H1 (cell line): ENCODE measurements at regions not wholly inside any gene's neighbourhood (a gene's known extent, or its start where the extent isn't known, plus 50 kb on each side); places are given as distances from the start of the nearest gene placed in this dataset.
"Not testable (repeated sequence)": the region's sequence is repeated elsewhere in the genome, so short reads cannot be mapped to it uniquely, and the experiment has no call there.

Experiments
- CTCF ChIA-PET: fragments of 300-600 bp; sonication (Branson Sonifier 250); formaldehyde crosslinking; loops from one replicate; lab custom pipeline; 2021; ENCODE audit not compliant: partially characterized antibody; lab: Charles Lee
- POLR2A ChIA-PET: fragments of 300-600 bp; sonication (Branson Sonifier 250); formaldehyde crosslinking; loops from one replicate; lab custom pipeline; 2021; ENCODE audit warnings: inconsistent platforms; ENCODE audit not compliant: partially characterized antibody; lab: Charles Lee
- DNase-seq, 2 experiments: peaks; one replicate each; pipeline versions ENCODE4 v3.0.0 to v3.0.0-alpha.2; 2010 to 2022; ENCODE audit warnings: low spot score in 2 of 2, low read depth in 1 of 2, mixed read lengths in 1 of 2
- FAIRE-seq: peaks from 2 replicates; lab custom pipeline; 2011; peaks lifted over from hg19 to GRCh38; lab: Jason Lieb, UNC
- H2AFZ ChIP-seq: 2 replicates; pipeline ENCODE4 v1.8.1; 2012; ENCODE audit warnings: low read length, inconsistent platforms
- H2AK5ac ChIP-seq: 2 replicates; pipeline ENCODE4 v1.6.1; 2013; ENCODE audit warnings: low read depth, low read length
- H2BK120ac ChIP-seq: replicated peaks from 2 replicates; pipeline ENCODE3; 2013; ENCODE audit warnings: low read depth, low read length, inconsistent platforms
- H2BK12ac ChIP-seq: 2 replicates; pipeline ENCODE4 v1.6.1; 2013; ENCODE audit warnings: low read depth, low read length
- H2BK15ac ChIP-seq: 2 replicates; pipeline ENCODE4 v1.6.1; 2013; ENCODE audit warnings: low read length
- H2BK20ac ChIP-seq: 2 replicates; pipeline ENCODE4 v1.6.1; 2013; ENCODE audit warnings: low read length
- H2BK5ac ChIP-seq: 2 replicates; pipeline ENCODE4 v1.6.1; 2013; ENCODE audit warnings: low read depth, low read length
- H3K14ac ChIP-seq: 2 replicates; pipeline ENCODE4 v1.6.1; 2013; ENCODE audit warnings: inconsistent platforms; ENCODE audit not compliant: insufficient read length
- H3K18ac ChIP-seq: 2 replicates; pipeline ENCODE4 v1.6.1; 2013; ENCODE audit warnings: low read length; ENCODE audit errors: extremely low read depth
- H3K23ac ChIP-seq: 2 replicates; pipeline ENCODE4 v1.6.1; 2013; ENCODE audit warnings: inconsistent platforms; ENCODE audit not compliant: insufficient read length
- H3K23me2 ChIP-seq: 2 replicates; pipeline ENCODE4 v1.6.1; 2013; ENCODE audit warnings: low read depth, low read length
- H3K27ac ChIP-seq: 2 replicates; pipeline ENCODE4 v1.6.1; 2011; ENCODE audit warnings: low read depth, low read length, inconsistent platforms
- H3K27me3 ChIP-seq, 4 experiments: replicated peaks in 1 of 4; 1 replicate in 1 of 4; 2 replicates in 3 of 4; pipeline versions ENCODE4 v1.6.1 to v1.8.1; 2011 to 2013; ENCODE audit warnings: low read length in 3 of 4, mild to moderate bottlenecking in 3 of 4, inconsistent platforms in 2 of 4, mixed read lengths in 2 of 4, moderate library complexity in 1 of 4; ENCODE audit not compliant: control insufficient read depth in 3 of 4, insufficient read depth in 3 of 4; ENCODE audit errors: extremely low read depth in 1 of 4
- H3K36me3 ChIP-seq, 4 experiments: 2 replicates each; pipeline versions ENCODE4 v1.6.1 to v1.8.1; 2011 to 2013; ENCODE audit warnings: mild to moderate bottlenecking in 4 of 4, low read length in 3 of 4, moderate library complexity in 2 of 4, control low read depth in 1 of 4, inconsistent platforms in 1 of 4; ENCODE audit not compliant: insufficient read depth in 4 of 4, control insufficient read depth in 2 of 4
- H3K4ac ChIP-seq: replicated peaks from 2 replicates; pipeline ENCODE3; 2013; ENCODE audit warnings: low read length, low read depth, mixed read lengths, inconsistent platforms; ENCODE audit not compliant: insufficient read length
- H3K4me1 ChIP-seq, 4 experiments: replicated peaks in 1 of 4; 1 replicate in 1 of 4; 2 replicates in 3 of 4; pipeline versions ENCODE4 v1.6.1 to v1.8.1; 2011 to 2013; ENCODE audit warnings: low read length in 3 of 4, inconsistent platforms in 2 of 4, mixed read lengths in 1 of 4; ENCODE audit not compliant: insufficient read depth in 4 of 4, control insufficient read depth in 3 of 4
- H3K4me2 ChIP-seq, 2 experiments: 2 replicates each; pipeline versions ENCODE4 v1.6.1 to v1.8.1; 2011 to 2013; ENCODE audit warnings: low read depth in 2 of 2, low read length in 2 of 2, control low read depth in 1 of 2, inconsistent platforms in 1 of 2, mild to moderate bottlenecking in 1 of 2; ENCODE audit not compliant: insufficient read depth in 1 of 2
- H3K4me3 ChIP-seq, 4 experiments: fragments of 200-600, 300-600 bp in 1 of 4; sonication (generic), shearing (Covaris generic), sonication (Bioruptor Twin) in 1 of 4; 2 replicates each; pipeline versions ENCODE4 v1.5.1 to v1.8.1; 2011 to 2016; ENCODE audit warnings: low read length in 4 of 4, low read depth in 3 of 4, control low read depth in 2 of 4, inconsistent platforms in 2 of 4, mild to moderate bottlenecking in 2 of 4, mixed read lengths in 1 of 4, moderate library complexity in 1 of 4; ENCODE audit not compliant: insufficient read depth in 2 of 4; ENCODE audit errors: extremely low read depth in 1 of 4
- H3K56ac ChIP-seq: replicated peaks from 2 replicates; pipeline ENCODE3; 2013; ENCODE audit warnings: low read depth, mild to moderate bottlenecking, mixed read lengths, low read length, inconsistent platforms; ENCODE audit not compliant: insufficient read length
- H3K79me1 ChIP-seq: 2 replicates; pipeline ENCODE4 v1.6.1; 2013; ENCODE audit warnings: low read depth, low read length, control low read depth
- H3K79me2 ChIP-seq, 2 experiments: 2 replicates each; pipeline versions ENCODE4 v1.6.1 to v1.8.1; 2012 to 2013; ENCODE audit warnings: low read length in 2 of 2, mild to moderate bottlenecking in 2 of 2, inconsistent platforms in 1 of 2; ENCODE audit not compliant: insufficient read depth in 2 of 2, control insufficient read depth in 1 of 2
- H3K9ac ChIP-seq, 4 experiments: replicated peaks in 1 of 4; 1 replicate in 1 of 4; 2 replicates in 3 of 4; pipeline versions ENCODE4 v1.6.1 to v1.8.1; 2011 to 2013; ENCODE audit warnings: low read depth in 3 of 4, low read length in 3 of 4, control low read depth in 2 of 4, mild to moderate bottlenecking in 2 of 4, moderate library complexity in 2 of 4, inconsistent platforms in 1 of 4; ENCODE audit errors: extremely low read depth in 1 of 4
- H3K9me3 ChIP-seq, 2 experiments: 2 replicates each; pipeline versions ENCODE4 v1.6.1 to v1.8.1; 2012 to 2013; ENCODE audit warnings: mild to moderate bottlenecking in 2 of 2, moderate library complexity in 2 of 2, control low read depth in 1 of 2, inconsistent platforms in 1 of 2, low read depth in 1 of 2, low read length in 1 of 2, mixed read lengths in 1 of 2; ENCODE audit not compliant: insufficient read depth in 2 of 2
- H4K20me1 ChIP-seq, 2 experiments: replicated peaks in 1 of 2; 2 replicates each; pipeline versions ENCODE3 to v1.8.1; 2011 to 2013; ENCODE audit warnings: inconsistent platforms in 2 of 2, low read length in 2 of 2, mild to moderate bottlenecking in 1 of 2; ENCODE audit not compliant: insufficient read depth in 2 of 2, control insufficient read depth in 1 of 2
- H4K5ac ChIP-seq: 2 replicates; pipeline ENCODE4 v1.6.1; 2013; ENCODE audit warnings: low read length, low read depth, mixed read lengths, inconsistent platforms; ENCODE audit not compliant: insufficient read length
- H4K8ac ChIP-seq: 2 replicates; pipeline ENCODE4 v1.8.0; 2013; ENCODE audit warnings: mild to moderate bottlenecking, moderate library complexity, low read length, inconsistent platforms; ENCODE audit not compliant: insufficient read depth; ENCODE audit errors: extremely low read depth
- H4K91ac ChIP-seq: replicated peaks from 2 replicates; pipeline ENCODE3; 2013; ENCODE audit warnings: low read length, mixed read lengths, inconsistent platforms; ENCODE audit not compliant: insufficient read length
- WGBS, 2 experiments: shearing (Covaris generic) in 1 of 2; methylation state at CpG; one replicate each; pipeline versions ENCODE4 v1.1.6 to v1.1.7; 2013 to 2015; ENCODE audit warnings: low lambda C conversion rate in 2 of 2, mixed read lengths in 2 of 2, inconsistent platforms in 1 of 2, low coverage in 1 of 2, missing lambda C conversion rate in 1 of 2; ENCODE audit not compliant: insufficient replicate concordance in 2 of 2, insufficient coverage in 1 of 2, insufficient read length in 1 of 2; ENCODE audit errors: extremely low coverage in 1 of 2, missing lambda C conversion rate in 1 of 2; 5-methylcytosine and 5-hydroxymethylcytosine counted together

DNA sequence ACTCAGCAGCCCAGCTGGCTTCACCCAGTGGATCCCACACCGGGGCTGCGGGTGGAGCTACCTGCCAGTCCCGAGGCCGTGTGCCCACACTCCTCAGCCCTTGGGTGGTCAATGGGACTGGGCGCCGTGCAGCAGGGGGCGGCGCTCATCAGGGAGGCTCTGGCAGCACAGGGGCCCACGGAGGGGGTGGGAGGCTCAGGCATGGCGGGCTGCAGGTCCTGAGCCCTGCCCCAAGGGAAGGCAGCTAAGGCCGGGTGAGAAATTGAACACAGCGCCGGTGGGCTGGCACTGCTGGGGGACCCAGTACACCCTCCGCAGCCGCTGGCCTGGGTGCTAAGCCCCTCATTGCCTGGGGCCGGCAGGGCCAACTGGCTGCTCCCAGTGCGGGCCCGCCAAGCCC, 1017.1 kb upstream of the FLRT2 start:
- H4K91ac ChIP-seq, H3K27me3 ChIP-seq, H3K4me2 ChIP-seq, H4K20me1 ChIP-seq, H3K4ac ChIP-seq, H3K23ac ChIP-seq, H3K23me2 ChIP-seq, DNase-seq, H3K4me3 ChIP-seq, H2BK120ac ChIP-seq, H4K8ac ChIP-seq, H3K9me3 ChIP-seq, H2BK20ac ChIP-seq, H3K18ac ChIP-seq, H2BK15ac ChIP-seq, H3K14ac ChIP-seq, H2BK5ac ChIP-seq, H2AFZ ChIP-seq, H3K79me1 ChIP-seq, H2AK5ac ChIP-seq, H3K36me3 ChIP-seq, H2BK12ac ChIP-seq, H3K79me2 ChIP-seq, FAIRE-seq, H3K9ac ChIP-seq, H4K5ac ChIP-seq, POLR2A ChIA-PET, H3K56ac ChIP-seq, H3K4me1 ChIP-seq, H3K27ac ChIP-seq: not testable (repeated sequence)
- WGBS, 2 experiments = 95% methylated on average over 8 of the region's 18 CpGs; no CpG with 5 or more reads in 1 of the 2 experiments
- CTCF ChIA-PET = interaction anchor here (1.5 kb wide), 1 partner anchor 131 kb away, joined by 3 read pairs; no protein-coding TSS in a partner anchor
